ENCODE measurements at regions not wholly inside any gene's neighbourhood (a gene's known extent, or its start where the extent isn't known, plus 50 kb on each side); places are given as distances from the start of the nearest gene placed in this dataset.
A peak's percentile ranks its signal among the peaks of the same experiment; 100 is the strongest.
"Not testable (repeated sequence)": the region's sequence is repeated elsewhere in the genome, so short reads cannot be mapped to it uniquely, and the experiment has no call there.

- DNase-seq, result no peak
Measured at GRCh38 chr10:22824520-22824919, 103.3 kb upstream of the ARMC3 start.

GRCh38 chr10:22823109-22823508, 104.7 kb upstream of the ARMC3 start:
- DNase-seq, result peak; percentile 93

- DNase-seq, result not testable (repeated sequence)
Measured at GRCh38 chr10:22821921-22822320, 105.9 kb upstream of the ARMC3 start.

GRCh38 chr10:22821501-22821900, 106.4 kb upstream of the ARMC3 start:
- DNase-seq, result peak; percentile 86

GRCh38 chr10:22816298-22816653, 101.9 kb upstream of the PIP4K2A start:
- DNase-seq, result peak; percentile 97

- DNase-seq, result peak; percentile 33
Measured at GRCh38 chr10:22810643-22811465, 96.5 kb upstream of the PIP4K2A start.

- DNase-seq, result no peak
Measured at GRCh38 chr10:22807238-22807637, 92.9 kb upstream of the PIP4K2A start.

- DNase-seq, result peak; percentile 84
Measured at GRCh38 chr10:22805304-22805703, 90.9 kb upstream of the PIP4K2A start.

GRCh38 chr10:22803261-22803885, 89.0 kb upstream of the PIP4K2A start:
- peak; percentile 86 for DNase-seq

- no peak for DNase-seq
Measured at GRCh38 chr10:22801785-22802184, 87.4 kb upstream of the PIP4K2A start.

GRCh38 chr10:22797796-22798195, 83.4 kb upstream of the PIP4K2A start:
- not testable (repeated sequence) for DNase-seq

- DNase-seq, result peak; percentile 19
Measured at GRCh38 chr10:22795546-22795945, 81.2 kb upstream of the PIP4K2A start.

GRCh38 chr10:22792161-22792560, 77.8 kb upstream of the PIP4K2A start:
- no peak for DNase-seq

- DNase-seq, result no peak
Measured at GRCh38 chr10:22791665-22792064, 77.3 kb upstream of the PIP4K2A start.

- no peak for DNase-seq
Measured at GRCh38 chr10:22784668-22785067, 70.3 kb upstream of the PIP4K2A start.

GRCh38 chr10:22783807-22784206, 69.4 kb upstream of the PIP4K2A start:
- no peak for DNase-seq

- DNase-seq, result no peak
Measured at GRCh38 chr10:22780474-22780885, 66.1 kb upstream of the PIP4K2A start.

GRCh38 chr10:22779331-22780019, 65.1 kb upstream of the PIP4K2A start:
- peak; percentile 7 for DNase-seq

GRCh38 chr10:22774102-22774501, 59.7 kb upstream of the PIP4K2A start:
- DNase-seq, result no peak

- DNase-seq, result not testable (repeated sequence)
Measured at GRCh38 chr10:22771631-22772030, 57.3 kb upstream of the PIP4K2A start.

- no peak for DNase-seq
Measured at GRCh38 chr10:22770270-22770669, 55.9 kb upstream of the PIP4K2A start.

GRCh38 chr10:22767859-22768258, 53.5 kb upstream of the PIP4K2A start:
- no peak for DNase-seq

GRCh38 chr10:22766693-22767092, 52.3 kb upstream of the PIP4K2A start:
- no peak for DNase-seq
